T47D (cell line): ENCODE measurements at regions not wholly inside any gene's neighbourhood (a gene's known extent, or its start where the extent isn't known, plus 50 kb on each side); places are given as distances from the start of the nearest gene placed in this dataset.

Experiments used
- DNase-seq, 2 experiments: peaks; one replicate each; pipeline versions ENCODE4 v3.0.0 to v3.0.0-alpha.2; 2011 to 2012; ENCODE audit warnings: low read depth in 1 of 2, low spot score in 1 of 2
- JUND ChIP-seq: IDR thresholded peaks from 2 replicates; pipeline ENCODE4 v1.6.1; 2012; ENCODE audit warnings: low read depth
- in situ Hi-C: cut with HindIII; loops from 2 replicates; pipeline ENCODE4 v1.10.0; 2016; ENCODE audit warnings: low sequenced_read_pairs, low pct_unique_long_range_greater_than_20kb

DNA sequence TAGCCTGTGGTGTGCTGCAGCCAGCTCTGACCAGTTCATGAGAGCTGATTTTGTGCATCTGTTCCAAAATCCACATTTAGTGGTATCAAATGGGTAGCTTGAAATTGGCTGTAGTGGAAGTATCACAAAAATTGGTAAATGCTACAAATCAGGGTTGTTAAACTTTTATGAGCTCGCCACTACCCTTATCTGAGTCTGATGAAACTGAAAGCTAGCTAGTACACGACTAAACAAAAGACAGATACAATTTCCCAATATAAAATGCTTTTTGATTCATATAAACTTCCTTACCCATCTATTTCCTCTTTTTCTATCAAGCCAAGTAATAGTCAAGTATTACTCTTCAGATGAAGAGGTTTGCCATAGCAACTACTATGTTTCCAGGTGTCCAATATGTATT, 392.0 kb downstream of the TMEM161B start:
- in situ Hi-C loops, result no loop called here
- DNase-seq, result no peak
- no peak for TF ChIP-seq JUND

DNA sequence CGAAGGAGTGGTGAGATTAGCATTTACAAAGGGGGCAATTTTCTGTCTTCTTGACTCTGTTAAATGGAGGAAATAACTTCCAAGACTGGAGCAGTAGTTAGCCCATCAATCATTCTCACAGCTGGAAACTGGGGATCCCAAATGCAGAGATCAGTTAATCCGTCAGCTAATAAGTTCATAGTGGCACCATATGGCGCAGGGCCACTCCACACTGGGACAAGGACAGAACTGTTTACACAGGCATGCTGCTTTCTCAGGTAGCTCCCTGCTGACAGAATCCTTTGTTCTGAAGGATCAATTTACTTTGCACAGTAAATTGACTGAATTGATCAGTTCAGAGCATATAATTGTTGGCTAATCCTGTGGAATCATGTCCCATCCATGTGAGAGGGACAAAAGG, 395.7 kb downstream of the TMEM161B start:
- in situ Hi-C loops, result no loop called here
- no peak for TF ChIP-seq JUND
- no peak for DNase-seq

DNA sequence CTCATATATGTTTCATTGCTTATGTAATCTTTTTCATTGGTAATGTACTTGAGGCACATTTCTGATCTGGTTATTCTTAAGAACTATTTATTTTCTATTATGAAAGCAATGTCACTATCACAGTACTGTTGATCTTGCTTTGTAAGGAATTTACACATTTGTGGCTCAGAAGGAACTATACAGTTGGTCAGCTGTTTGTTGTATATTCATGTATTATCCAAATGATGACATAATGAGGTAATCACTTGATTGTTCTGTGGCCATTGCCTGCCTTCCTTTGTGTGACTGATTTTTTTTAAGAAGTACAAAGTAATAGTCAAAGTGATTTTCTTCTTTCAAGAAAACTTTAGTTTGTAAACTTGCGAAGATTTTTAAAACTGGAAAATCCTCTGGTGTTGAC, 399.9 kb downstream of the TMEM161B start:
- in situ Hi-C loops, result no loop called here
- no peak for DNase-seq
- no peak for TF ChIP-seq JUND

DNA sequence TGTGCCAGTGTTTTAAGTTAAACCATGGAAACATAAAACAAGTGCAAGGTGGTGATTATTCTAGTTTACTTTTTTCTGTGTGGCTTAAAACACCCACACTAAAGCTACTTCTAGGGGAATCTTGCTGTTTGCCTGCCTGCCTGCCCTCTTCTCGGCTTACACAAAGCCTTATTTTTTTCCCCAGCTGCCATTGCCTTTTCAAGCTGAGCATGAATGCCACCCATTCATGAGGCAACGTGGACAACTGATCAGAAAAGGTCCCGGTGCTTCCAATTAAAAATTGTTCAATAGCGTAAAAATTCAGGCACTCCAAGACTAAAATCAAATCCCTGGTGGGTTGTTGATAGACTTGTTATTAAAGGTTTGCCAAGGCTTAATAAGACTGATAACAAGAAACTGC, 401.4 kb downstream of the TMEM161B start:
- DNase-seq, result no peak
- TF ChIP-seq JUND, result no peak
- in situ Hi-C loops, result no loop called here

DNA sequence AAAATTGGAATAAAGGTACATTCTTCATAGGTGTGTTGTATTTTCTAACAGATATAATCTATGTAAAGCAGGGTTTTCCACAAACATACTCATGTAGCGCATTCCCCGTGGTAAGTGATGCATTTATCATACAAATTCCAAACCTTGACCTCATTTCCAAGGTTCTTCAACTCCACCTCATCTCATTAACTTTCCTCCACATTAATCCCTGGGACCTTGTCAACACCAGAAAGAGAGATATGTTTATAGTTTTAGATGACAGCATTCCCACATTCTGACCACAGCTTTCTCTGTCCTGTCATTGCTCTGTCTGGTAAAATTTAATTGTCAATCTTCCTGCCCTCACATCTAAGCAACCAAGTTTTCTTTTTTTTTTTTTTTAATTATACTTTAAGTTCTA, 415.1 kb downstream of the TMEM161B start:
- no peak for DNase-seq
- no peak for TF ChIP-seq JUND
- in situ Hi-C loops, result no loop called here

DNA sequence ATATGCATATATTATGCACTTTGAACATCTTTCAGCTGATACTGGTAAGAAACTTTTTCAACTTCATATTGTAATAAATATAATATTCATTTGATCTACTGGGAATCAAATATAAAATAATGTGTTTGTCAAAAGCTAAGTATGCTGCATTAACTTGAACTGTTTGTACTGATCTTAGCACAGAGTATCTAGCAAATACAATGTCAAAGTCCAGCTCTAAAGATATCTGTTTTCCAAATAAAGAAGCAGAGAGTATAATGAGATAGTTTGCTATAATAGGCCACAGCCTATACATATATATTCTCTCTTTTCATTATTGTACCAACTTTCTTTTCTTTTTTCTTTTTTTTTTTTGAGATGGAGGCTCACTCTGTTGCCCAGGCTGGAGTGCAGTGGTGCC, 417.0 kb downstream of the TMEM161B start:
- TF ChIP-seq JUND, result no peak
- DNase-seq, result no peak
- in situ Hi-C loops, result no loop called here

DNA sequence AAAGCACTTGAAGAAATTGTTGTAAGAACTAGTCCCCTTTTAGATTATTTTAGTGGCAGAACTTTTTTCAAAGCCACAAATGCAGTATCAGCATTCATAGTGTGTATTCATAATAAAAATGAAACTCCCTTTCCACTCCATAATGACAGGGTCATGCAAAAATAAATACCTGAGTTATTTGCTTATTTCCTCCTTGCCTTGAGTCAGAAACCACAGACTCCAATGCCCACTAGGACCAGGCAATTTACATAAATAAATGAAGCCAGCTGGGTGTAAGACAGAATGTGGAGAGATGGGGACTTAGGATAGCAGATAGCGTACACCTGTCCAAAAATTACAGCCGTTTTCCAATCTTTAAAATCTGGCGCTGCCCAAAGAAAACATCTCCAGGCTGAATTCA, 417.8 kb downstream of the TMEM161B start:
- in situ Hi-C loops, result no loop called here
- DNase-seq, result peak in 1 of 2 experiments; percentile 6

DNA sequence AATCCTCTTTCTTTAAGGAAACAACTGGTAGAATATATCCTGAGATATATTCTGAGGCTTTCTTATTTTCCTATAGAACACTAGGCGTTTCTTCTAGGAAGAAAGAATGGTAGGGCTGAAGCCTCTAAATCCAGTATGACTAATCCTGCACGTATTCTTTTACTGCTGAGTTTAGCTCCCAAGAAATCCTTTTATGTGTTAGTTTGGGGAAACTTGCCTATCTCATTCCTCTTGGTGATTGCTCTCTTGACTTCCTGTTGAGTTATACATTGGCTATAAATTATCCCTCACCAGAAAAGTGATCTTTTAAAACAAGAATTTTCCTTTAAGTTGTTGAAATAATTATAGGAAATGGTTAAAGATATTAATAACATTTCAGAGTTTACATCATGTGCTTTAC, 422.9 kb downstream of the TMEM161B start:
- no peak for DNase-seq
- in situ Hi-C loops, result no loop called here
- no peak for TF ChIP-seq JUND

More for the DNA sequence above, 417.8 kb downstream of the TMEM161B start:
- TF ChIP-seq JUND, result no peak

DNA sequence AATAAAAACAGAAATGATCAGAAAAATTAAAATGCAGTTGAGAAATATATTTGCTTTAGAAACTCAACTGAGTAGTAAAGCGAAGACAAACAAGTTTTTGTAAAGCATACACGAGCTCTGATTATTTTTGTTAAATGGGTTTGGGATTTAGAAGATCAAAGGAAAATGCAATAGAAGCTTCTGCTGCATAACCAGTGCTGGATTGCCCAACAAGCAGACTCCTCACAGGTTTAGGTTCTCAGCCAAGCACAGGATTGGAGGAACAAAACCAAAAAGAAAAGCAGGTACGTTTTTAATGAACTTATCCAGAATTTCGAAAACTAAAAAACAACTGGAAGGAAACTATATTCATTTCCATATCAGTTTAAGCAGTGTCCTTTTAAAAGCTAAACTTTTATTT, 423.8 kb downstream of the TMEM161B start:
- in situ Hi-C loops, result no loop called here
- DNase-seq, result no peak
- no peak for TF ChIP-seq JUND

DNA sequence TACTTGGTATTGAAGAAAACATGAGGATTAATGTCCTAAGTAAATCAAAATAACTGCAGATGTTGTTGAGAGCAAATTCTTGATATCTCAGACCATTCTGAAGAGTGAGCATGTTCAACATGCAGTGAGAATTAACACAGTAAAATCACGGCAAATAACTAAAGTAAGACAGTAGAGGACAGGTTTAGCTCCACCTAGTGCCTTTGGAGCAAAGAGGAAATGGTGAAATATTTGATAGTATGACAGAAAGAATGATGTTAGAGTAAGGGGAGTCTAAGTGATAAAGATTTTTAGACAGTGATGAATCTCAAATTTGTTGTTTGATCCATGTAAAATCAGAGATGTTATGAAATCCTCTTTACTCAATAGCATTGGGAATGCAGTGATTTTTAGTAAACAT, 424.2 kb downstream of the TMEM161B start:
- in situ Hi-C loops, result no loop called here
- no peak for DNase-seq
- TF ChIP-seq JUND, result no peak

DNA sequence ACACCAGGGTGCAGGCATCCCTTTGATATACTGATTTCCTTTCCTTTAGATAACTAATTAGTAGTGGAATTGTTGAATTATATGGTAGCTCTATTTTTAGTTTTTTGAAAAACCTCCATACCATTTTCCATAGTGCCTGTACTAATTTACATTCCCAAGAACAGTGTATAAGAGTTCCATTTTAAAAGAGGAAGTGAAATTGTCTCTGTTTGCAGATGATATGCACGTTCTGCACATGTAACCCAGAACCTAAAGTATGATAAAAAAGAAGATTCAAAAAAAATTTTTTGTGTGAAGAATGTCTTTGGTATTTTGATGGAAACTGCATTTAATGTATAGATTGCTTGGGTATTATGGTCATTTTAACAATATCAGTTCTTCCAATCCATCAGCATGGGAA, 424.0 kb upstream of the CCNH start:
- DNase-seq, result no peak
- no peak for TF ChIP-seq JUND

DNA sequence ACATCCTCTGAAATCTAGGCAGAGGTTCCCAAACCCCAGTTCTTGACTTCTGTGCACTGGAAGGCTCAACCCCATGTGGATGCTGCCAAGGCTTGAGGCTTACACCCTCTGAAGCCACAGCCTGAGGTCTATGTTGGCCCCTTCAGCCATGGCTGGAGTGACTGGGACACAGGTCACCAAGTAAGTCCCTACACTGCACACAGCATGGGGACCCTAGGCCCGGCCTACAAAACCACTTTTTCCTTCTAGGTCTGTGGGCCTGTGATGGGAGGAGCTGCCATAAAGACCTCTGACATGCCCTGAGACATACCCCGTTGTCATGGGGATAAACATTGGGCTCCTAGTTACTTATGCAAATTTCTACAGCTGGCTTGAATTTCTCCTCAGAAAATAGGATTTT, 418.8 kb upstream of the CCNH start:
- TF ChIP-seq JUND, result no peak
- no peak for DNase-seq
- in situ Hi-C loops, result no loop called here

More for the DNA sequence above, 424.0 kb upstream of the CCNH start:
- in situ Hi-C loops, result no loop called here

DNA sequence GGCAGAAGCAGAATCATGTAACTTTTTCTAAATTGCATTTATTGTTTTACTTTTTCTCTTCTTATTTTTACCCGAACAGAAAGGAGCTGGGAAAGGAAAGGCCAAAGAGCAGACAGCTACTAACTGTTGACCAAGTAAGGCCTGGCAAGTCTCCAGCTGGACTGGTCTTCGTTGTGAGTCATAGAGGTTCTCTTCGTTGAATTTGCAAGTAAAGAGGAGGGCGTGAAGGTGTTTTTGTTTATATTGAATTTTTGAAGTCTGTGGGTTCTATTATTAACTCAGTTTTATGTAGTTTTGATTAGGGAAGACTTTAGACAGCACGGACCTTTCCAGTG, 416.5 kb upstream of the CCNH start:
- in situ Hi-C loops, result no loop called here
- no peak for TF ChIP-seq JUND
- peak in 1 of 2 experiments; percentile 66 for DNase-seq

DNA sequence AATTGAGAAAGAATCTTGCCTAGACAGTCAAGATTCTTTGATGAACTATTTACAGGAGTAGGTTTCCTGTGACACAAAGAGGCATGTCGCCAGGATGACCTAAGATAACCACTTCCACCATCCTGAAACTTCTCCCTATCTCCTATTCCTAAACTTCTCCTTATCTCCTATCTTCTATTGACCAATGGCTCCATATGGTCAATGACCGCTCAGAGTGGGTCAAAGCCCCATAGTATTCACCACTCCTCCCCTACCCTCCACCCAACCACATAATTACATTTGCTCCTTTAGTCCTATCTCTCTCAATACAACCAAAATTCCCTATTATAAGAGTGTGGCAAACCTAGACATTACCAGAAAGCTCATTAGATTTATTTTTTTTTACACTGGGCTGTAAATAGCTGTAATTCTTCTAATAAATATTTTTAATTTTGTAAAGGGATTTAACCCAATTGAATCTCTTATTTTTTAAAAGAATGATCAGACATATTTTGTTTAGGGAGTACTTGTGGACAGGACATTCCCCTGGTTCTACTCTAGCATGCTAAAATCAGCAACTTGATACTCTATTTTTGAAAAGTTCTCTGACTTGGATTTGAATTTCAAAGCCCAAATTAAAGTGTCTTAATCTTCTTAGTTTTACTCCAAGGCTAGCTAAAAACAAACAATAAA, 416.0 kb upstream of the CCNH start:
- TF ChIP-seq JUND, result no peak
- DNase-seq, result no peak
- in situ Hi-C loops, result no loop called here

DNA sequence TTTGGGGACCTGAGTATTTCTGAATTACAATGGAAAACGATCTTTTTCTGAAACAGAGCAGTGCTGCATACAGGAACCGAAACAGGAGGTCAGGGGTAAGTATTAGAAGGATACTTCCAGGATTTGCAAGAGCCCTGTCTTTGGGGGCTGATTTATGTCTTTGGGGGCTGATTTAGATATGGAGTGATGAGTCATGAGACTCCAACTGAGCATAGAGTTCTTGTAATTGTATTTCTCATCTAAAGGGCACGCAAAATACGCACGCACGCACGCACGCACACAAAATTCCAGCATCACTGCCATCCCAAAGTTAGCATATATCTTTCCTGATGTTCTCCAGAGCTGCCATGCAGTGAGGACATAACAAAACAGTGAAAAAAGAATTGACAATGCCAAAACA, 414.8 kb upstream of the CCNH start:
- no peak for TF ChIP-seq JUND
- DNase-seq, result no peak
- in situ Hi-C loops, result no loop called here
